ENCODE measurements at regions not wholly inside any gene's neighbourhood (a gene's known extent, or its start where the extent isn't known, plus 50 kb on each side); places are given as distances from the start of the nearest gene placed in this dataset.

DNA sequence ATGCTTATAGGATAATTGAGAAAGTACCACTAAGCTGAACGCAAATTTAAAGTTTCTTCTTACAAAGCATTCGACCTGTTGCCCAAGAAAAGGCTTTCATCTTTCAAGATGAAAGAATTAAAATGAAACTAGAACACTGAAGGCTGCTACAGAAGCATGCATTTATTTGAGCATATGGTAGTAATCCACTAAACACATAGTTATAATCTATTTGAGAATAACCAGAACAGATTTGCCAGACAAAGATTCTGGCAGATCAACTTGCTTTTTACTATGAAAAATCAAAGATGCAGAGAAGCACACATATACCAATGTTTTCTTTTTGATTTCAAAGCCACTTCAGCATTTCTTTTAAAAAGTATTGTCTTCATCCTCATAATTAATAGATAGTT lies 412.2 kb downstream of the UTRN start:
- no peak for DNase-seq

DNA sequence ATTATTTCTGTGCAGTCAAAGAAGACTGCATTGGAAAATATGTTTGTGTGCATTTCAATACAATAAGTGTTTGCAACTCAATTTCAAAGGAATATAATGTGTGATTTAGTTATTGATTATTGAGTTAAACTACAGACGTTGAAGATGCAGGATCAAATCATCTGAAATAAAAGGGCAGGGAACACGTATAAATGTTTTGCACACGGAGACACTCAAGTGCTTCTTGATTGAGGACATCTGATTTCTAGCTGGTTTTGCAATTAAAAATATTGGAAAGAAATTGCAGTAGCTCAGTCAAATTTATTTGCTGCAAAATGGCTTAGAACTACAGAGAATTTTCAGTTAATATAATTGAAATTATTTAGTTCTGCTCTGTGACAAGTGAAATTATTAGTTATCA lies 412.7 kb downstream of the UTRN start:
- no peak for DNase-seq

GRCh38 chr6:144702781-144703180 lies 417.6 kb downstream of the UTRN start:
- DNase-seq = no peak

DNA sequence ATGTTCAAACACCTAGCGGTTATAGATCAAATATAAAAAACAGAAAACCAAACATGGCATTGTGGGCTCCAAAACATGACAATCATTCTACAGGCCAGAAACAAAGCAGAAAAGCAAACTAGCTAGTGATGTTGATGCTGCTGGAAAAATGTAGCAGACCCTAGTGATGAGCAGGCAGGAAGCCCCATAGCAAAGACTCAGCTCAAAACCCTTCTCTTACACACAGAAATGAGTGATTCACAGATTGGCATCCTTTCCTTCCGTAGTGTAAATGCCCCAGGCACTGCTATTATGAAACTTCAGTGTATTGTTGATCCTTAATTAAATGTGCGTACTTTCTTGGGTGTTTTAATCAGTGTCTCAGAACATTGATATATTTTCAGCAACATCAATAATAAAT lies 425.1 kb downstream of the UTRN start:
- no peak for DNase-seq

DNA sequence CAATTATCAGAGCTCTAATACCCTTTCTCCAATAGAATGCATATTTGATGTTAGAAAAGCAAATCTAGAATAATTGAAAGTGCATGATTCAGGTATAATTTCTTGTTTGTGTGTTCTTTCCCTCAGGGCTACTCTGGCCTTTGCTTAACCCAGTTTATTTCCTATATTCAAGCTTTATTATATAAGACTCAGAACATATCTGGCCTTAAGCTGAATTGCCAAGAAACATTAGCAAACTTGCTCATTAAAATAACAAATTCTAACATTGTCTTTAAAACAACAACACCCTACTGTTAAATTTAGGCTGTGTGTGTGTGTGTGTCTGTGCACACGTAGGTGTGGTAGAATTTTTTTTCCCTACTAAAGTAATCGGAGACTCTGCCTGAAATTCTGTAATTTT lies 426.5 kb downstream of the UTRN start:
- DNase-seq = no peak

- DNase-seq = no peak
Observed at GRCh38 chr6:144712541-144712940, 427.4 kb downstream of the UTRN start.

GRCh38 chr6:144714021-144714712 lies 429.0 kb downstream of the UTRN start:
- DNase-seq = no peak

DNA sequence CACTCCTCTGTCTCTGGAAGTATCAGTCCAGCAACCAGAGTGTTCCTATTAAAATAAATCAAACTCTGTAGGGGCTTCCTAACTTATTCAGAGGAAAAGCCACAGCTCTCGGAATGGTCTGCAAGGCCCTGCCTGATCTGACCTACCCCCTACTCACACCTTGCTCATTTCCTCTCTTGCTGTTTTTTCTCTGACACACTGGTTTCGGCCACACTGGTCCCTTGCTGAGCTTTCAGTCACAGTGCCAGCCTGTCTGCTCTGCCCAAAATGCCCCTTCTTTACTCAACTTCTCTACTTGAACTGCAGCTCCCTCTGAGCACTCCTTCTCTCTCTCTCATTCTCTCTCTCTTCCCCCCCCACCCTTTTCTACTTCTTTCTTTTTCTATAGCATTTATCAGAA lies 430.2 kb downstream of the UTRN start:
- DNase-seq = no peak

DNA sequence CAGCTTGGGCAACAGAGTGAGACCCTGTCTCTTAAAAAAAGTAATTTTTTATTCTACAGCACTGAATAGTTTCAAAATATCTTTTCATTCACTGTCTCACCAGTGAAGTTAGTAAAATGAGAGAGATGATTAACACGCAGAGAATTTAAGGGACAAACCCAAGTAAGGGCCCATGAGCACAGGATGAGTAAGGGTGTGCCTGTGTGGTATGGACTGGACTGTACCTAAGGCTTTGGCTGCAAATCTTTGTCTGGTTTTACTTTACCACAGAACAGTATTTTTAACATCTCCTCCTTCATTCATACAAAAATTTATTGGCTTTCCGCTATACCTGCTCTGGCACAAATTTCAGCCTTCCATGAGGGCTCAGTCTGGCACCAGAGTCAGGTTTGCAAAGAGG lies 433.3 kb downstream of the UTRN start:
- no peak for DNase-seq

DNA sequence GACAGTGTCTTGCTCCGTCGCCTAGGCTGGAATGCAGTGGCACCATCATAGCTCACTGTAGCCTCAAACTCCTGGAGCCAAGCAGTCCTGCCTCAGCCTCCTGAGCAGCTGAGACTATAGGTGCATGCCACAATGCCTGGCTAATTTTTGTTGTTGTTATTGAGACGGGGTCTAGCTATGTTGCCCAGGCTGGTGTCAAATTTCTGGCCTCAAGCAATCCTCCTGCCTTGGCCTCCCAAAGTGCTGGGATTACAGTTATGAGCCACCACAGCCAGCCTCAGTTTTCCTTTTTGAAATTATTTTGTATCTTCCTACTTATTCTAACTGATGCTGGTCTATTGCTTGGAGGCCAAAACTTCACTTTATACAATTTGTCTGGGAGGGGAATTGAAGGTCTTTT lies 436.1 kb downstream of the UTRN start:
- DNase-seq = no peak

DNA sequence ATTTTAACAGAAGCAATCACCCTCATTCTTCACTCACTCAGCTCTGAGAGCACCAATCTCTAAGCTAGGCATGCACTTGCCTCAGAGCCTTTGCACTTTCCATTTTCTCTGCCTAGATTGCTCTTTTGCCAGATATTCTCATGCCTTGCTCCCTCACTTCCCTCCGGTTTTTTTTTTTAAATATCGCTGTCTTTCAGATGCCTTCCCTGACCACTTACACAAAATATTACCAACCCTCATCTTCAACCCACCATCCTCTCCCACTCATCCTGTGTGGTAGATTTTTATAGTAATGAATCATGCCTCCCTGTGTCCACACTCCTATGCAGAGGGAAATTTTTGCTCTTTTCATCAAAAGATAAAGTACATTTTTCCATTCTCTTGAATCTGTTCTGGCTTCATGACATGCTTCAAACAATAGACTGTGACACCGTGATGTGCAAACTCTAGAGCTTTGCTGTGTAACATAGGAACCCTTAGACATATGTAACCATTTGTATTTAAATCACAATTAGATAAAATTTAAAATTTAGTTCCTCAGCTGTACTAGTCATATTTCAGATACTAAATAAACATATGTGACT lies 437.1 kb downstream of the UTRN start:
- DNase-seq = no peak

DNA sequence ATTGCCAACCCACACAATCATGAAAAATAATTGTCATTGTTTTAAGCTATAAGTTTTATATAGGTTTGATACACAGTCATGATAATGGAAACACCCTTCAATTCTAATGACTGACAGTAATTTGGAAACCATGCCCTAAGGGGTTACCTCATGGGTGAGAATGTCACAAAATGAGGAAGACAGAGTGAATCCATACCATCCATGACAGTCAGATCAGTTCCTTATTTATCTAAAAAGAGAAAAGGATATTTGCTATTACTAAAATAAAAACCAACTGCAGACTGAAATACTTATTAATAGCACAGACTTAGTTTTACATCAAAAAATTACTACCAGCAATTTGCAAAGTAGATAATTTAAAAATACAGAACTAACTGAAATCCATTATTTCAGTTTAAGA lies 437.8 kb downstream of the UTRN start:
- no peak for DNase-seq

DNA sequence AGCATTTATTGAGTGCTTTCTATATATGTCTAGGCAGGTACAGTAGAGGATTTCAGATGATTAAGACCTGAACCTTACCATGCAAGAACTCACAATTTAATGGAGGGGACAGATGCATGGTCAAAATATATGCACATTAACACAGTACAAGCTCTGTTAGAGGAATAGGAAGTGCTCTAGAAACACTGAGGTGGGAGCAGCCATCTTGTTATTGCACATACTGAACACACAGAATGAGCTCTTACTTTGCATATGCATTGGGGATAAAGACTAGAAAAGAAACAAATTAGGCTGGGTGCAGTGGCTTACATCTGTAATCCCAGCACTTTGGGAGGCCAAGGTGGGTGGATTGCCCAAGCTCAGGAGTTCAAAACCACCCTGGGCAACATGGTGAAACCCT lies 438.3 kb downstream of the UTRN start:
- no peak for DNase-seq

GRCh38 chr6:144724818-144725217 lies 439.7 kb downstream of the UTRN start:
- no peak for DNase-seq

DNA sequence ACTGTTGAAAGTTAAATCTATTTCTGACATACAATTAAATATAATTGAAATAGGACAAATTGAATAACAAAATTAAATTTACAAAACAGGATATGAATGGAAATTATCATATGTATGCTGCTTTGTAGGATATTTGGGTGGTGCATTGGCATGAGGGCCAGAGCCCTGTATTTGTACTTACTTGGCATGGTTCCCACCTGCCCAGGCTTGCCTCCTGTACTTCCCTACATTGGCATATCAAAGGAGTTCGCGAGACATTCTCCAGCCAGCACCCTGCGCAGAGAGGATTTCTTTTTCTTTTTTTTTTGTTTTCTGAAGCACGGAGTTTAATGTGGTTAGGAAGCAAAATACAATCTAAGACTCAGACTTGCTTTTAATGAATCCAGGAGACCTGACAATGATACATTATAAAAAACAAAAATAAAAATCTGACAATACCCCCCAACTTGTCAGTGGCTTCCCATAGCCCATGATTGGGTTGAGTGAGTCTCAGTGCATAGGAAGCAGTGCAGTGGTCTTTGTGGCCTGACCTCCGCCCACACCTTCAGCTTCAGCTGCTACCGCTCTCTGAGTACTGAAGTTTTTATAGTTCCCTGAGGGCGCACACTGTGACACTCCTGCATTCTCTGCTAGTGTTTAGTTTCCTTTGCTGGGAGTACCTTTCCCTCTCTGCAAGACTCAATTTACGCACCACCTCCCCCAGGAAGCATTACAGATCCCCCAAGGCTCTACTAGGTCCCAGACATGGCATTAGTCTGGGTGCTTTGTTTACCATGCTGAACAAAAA lies 440.8 kb downstream of the UTRN start:
- no peak for DNase-seq

- no peak for DNase-seq
Observed at GRCh38 chr6:144728804-144729203, 443.7 kb downstream of the UTRN start.

GRCh38 chr6:144729502-144729901 lies 444.4 kb downstream of the UTRN start:
- no peak for DNase-seq

- no peak for DNase-seq
Observed at GRCh38 chr6:144730088-144730645, 445.0 kb downstream of the UTRN start.

- no peak for DNase-seq
Observed at GRCh38 chr6:144731229-144731628, 446.1 kb downstream of the UTRN start.

DNA sequence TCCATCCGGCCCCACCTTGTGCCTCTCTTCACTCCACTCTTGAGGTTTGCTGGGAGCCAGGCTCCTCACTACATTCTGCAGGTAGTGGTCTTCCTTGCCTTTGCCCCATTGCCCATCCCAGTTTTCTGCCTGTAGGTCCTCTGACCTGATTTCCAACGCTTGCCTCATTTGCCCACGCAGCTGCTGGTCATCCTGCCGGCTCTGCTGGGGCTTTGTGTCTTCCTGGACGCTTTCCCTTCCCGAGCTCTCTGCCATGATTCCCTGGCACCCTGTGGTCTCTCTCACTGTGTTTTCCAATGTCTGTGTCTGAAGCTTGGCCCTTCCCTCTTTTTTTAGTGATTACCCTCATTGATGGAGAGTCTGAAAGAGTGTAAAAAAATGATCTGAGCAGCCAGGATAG lies 451.6 kb downstream of the UTRN start:
- no peak for DNase-seq

GRCh38 chr6:144737998-144738397 lies 452.9 kb downstream of the UTRN start:
- no peak for DNase-seq

GRCh38 chr6:144739873-144740272 lies 454.7 kb downstream of the UTRN start:
- no peak for DNase-seq

DNA sequence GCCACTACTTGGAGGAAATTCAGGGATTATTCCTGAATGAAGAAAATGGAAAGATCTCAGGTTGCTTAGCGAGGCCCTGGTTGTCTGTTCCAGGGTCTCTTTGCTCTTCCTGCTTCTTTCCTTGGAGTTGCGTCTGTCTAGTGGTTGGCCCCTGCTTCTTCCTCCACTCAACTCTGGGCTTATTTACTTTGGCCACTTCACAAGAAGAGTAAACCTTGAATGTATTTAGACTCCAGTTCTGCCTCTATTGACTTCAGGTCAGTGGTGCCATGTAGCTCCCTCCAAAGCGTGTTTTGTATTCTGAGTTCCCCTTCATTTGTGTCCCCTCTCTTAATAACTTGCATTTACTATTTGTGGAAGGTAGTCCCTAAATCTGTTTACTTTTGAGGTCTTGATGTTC lies 456.5 kb downstream of the UTRN start:
- no peak for DNase-seq

DNA sequence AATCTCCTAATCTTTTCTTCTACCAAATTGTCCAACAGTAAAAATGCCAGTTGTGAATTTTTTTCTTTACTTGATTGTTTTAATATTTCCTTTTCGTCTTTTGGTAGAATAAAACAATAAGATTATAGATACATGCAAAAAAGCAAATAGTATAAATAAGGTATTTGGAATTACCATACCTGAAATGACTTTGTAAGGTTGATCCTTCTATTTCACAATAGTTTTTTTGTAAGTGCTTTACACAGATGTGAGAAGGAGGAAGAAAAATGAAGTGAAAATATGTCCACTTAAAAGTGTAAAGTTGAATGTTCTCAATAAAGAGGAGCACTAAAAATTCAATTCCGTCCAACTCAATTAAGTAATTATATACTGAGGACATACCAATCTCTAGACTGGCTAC lies 457.6 kb downstream of the UTRN start:
- no peak for DNase-seq
